UCSD-AML1 (cell line): ENCODE measurements at regions not wholly inside any gene's neighbourhood (a gene's known extent, or its start where the extent isn't known, plus 50 kb on each side); places are given as distances from the start of the nearest gene placed in this dataset.
"Not testable (repeated sequence)": the region's sequence is repeated elsewhere in the genome, so short reads cannot be mapped to it uniquely, and the experiment has no call there.

ENCODE experiments used
- DNase-seq: peaks from one replicate; lab custom pipeline; 2025; ENCODE audit not compliant: unreplicated experiment; lab: John Stamatoyannopoulos, UW

DNA sequence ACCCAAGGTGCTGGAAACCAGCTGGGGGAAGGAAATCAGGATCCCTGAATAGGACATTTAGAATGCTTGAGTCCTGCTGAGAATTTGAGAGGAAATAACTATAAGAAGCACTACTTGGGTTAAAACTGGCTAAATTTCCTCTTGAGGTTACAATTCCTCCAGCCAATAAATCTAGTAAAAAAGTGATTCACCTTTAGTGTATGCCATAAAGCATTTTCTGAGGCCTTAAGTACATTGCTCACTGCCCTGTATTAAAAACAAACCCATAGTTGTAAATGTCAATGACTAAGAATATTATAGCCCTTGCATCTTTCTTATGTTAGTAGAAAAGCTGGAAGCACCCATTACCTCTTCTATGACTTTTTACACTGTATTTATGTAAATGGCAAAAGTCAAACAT, 634.7 kb upstream of the ARRDC3 start:
- no peak for DNase-seq

DNA sequence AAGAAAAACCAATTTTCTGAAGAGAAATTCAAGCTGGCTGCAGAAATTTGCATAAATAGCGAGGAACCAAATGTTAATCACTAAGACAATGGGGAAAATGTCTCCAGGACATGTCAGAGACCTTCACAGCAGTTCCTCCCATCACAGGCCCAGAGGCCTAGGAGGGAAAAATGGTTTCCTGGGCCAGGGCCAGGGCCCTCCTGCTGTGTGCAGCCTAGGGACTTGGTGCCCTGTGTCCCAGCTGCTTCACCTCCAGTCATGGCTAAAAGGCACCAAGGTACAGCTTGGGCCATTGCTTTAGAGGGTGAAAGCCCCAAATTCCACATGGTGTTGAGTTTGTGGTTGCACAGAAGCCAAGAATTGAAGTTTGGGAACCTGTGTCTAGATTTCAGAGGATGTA, 628.7 kb upstream of the ARRDC3 start:
- not testable (repeated sequence) for DNase-seq

DNA sequence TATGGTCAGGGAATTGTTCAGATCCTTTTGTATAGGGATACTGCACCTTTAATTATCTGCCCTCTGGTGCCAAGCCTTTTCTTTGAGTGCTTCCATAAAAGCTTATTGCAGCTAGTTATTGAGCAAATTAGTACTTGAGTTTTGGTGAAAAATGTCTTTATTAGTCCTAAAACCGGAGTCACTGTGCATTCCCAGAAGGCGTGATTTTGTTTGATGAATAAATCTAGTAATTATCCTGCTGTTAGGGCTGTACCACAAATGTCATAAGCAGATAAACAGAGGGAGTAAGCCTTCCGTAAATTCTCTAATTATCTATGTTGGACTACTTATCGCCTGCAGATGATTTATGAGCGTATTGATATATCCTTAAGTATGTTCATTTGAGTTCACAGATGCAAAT, 620.7 kb upstream of the ARRDC3 start:
- no peak for DNase-seq

DNA sequence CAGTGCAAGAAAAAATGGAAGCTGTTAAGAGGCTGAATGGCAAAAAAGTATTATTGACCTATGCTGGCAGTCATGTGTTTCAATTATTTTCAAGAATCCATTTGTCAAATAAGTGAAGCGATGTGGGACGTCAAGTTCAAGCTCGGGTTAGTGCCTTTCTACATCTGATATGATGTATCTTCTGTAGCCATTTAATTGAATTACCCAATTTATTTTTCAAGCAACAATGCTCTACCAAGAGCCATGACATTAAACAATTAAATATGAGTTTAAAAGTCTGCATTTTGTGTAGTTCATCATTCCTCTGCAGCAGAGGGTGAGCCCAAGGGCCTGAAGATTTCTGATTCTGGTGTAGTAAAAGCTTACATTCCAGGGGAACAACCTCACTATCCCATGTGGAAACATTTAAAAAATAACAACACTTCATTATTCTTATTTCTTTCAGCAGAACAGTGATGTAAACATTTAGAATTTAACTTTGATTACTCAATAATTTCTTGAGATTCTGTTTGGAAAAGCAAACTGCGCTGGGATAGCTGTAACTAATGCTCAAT, 619.7 kb upstream of the ARRDC3 start:
- DNase-seq, result no peak

DNA sequence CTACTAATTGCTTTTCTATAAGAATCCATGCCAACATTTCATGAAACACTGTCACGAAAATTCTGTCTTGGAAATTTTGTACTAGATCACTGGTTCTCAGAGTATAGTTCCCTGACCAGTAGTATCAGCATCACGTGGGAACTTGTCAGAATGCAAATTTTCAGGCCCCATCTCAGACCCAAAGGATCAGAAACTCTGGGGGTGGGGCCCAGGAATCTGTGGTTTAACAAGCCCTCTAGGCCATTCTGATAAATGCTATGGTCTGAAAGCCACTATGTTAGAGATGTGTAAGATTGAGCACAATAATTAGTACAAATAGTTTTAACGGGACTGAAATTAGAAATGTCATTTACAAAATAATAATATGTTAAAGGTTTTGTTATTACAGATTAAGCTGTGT, 615.7 kb upstream of the ARRDC3 start:
- DNase-seq, result no peak

DNA sequence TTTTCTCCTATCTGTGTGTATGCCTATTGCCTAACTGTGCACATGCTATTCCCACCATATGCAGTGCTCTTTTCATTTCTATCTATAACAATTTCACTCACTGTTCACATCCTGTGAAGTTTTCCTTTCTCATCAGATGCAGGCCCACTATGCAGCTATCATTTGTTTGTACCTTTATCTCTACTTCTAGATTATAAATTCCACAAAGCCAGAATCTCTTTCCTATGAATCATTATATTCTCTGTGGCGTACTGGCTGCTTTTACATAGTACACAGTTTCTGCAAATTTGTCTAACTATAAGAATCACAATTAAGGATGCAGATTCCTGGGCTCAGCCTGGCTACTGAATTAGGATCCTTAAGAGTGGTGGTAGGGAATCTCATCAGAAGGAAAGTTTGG, 600.8 kb upstream of the ARRDC3 start:
- DNase-seq, result no peak

DNA sequence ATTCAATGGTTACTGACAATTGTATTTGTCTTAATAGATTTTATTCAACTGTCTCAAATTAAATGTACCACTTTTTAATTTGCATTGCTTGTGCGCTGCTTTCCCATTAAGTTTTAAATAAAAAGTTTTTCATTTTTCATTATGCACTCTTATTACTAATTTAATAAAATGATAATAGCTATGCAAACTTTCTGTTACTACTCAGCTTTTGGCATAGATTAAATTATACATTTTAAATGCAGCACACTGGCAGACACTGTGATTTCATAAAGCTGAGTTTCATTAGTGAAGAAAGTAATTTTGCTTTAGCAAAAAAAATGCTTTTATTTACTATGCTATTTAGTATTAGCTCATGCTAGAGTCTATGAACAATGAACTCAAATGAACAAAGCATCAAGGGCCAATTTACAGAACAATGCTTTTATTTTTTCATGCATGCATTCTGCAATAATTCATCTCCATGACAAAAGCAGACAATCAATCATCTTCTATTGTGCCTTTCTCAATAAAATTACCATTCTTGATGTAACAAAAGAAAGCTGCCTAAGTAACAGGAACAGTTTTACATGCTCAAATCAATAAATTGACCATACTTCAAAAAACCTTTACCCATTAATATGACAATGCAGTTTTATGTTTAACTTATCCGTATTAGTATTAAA, 595.2 kb upstream of the ARRDC3 start:
- no peak for DNase-seq

DNA sequence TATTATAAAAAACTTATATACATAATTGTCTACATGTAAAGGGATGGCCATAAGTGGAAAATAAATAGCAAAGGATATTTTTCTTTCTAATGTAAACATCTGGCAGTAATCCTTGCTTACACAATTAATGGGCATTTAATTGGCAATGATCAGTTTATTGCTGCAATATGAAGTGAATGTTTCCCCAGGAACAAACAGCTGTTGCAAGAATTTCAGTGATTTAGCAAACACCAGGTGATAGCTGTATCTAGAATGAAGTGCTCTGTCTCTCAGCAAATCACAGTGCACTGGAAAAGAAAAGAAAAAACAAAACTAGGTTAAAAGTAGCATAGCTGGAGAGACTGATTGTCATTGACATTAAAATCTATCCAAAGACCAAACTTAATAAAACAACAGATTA, 594.5 kb upstream of the ARRDC3 start:
- DNase-seq, result no peak

DNA sequence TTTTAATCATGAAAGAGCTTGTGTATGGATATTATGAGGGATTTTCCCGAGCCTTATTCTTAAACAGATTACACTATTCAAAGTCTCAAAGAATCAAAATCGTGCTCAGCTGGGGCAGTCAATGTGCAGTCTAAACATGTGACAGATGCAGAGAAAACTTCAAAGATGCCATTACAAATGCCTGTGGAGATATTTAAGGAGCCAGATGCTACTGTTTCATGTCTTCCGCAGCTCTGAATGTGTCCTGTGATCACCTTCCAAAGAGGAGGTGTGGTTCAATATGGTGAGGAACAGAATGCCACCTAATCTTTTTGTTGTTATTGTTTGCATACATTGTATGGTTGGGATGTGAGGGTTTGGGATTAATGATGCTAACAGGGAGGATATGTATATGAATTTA, 593.3 kb upstream of the ARRDC3 start:
- DNase-seq, result no peak

DNA sequence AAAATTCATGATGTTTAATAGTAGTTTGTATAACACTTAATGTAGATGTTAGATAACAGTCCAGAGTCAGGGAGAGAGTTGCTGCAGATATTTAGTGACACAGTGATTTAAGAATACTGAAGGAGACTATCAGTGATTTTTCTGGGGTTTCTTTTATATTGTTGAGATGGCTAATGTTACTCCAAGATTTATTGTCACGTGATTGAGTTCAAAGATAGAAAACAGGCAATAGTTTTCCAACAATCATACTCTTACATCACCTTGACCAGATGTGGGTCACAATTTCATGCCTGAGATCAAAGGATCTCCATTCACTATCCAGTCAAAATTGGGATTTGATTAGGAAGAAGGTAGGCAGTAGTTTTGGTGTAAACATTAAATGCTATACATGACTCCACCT, 580.0 kb upstream of the ARRDC3 start:
- no peak for DNase-seq

DNA sequence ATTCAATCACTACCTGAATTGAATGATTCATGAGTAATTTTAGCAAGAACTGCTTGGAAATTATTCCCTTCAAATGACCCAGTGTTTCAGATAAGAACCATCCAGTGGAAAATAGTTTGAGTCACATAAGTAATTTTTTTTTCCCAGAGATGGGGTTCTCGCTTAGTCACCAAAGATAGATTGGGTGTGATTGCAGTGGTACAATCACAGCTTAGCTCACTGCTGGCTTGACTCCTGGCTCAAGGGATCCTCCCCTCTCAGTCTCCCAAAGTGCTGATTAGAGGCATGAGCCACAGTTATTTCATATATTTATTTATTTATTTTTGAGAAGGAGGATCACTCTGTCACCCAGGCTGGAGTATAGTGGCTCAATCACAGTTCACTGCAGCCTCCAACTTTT, 574.5 kb upstream of the ARRDC3 start:
- no peak for DNase-seq

DNA sequence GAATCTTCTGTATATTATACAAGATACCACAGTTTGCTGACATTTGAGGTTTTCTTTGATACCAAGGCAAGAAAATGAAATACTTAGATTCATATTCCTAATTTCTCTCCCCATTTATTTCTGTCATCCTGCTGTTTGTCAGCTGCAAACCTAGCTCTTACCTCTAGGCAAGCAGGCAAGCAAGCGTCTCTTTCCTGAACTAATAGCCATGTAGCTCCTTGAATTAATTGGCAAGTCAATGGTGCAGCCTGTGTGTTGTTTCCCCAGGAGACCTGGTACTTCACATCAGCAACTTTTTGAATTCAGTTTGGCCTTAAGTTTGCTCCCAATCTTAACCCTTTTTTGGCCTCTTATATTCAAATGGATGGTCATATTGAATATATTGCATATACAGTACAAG, 573.6 kb upstream of the ARRDC3 start:
- DNase-seq, result no peak

DNA sequence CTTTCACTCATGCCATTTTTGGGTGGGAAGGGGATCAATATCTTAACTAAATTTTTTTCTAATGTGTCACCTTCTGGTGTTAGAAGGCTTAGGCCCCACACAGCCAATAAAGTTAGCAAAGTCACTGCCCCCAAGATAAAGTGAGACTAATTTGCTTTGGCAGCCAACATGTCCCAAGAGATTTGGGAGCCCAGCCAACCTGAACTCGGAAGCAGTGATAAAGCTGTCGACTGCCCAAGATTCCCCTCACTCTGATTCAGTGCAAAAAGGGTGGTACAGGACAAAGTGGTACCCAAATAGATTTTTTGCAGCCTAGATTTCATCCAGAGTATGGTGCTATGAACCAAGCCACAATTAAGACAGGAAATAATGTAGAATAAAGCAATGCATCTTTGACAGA, 572.5 kb upstream of the ARRDC3 start:
- no peak for DNase-seq

DNA sequence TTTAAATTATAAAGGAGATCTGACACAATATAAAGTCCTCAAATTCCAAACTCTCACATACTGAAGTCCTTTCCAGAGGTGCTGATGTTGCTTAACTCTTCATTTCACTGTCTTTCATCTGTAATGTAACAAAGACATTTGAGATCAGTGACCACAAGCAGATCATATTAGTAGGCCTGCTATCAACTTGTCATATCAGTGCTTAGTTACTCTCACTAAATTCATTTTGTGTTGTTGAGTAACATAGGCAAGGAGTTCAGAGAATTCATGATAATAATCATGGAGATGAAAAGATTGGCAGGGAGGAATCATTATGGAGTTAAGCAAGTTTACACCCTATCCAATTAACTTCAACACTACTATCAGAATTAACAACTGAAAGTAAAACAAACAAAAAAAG, 571.0 kb upstream of the ARRDC3 start:
- no peak for DNase-seq

DNA sequence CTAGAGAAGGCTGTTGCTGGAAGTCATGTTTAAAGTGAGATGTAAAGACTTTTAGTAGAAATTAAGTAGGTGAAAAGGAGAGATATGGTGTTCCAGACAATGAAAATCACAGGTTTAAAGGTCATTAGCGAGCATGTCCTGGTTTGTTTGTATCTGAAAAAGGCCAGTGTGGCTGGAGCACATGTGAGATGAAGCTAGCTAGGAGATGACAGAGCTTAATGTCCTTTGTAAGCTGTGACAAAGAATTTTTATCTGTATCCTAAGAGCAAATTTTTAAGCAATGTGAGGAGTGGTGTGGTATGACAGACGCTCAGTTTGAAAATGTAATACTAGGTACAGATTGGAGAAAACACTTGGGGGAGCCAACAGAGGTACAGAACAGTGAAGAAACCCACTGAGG, 567.2 kb upstream of the ARRDC3 start:
- no peak for DNase-seq

DNA sequence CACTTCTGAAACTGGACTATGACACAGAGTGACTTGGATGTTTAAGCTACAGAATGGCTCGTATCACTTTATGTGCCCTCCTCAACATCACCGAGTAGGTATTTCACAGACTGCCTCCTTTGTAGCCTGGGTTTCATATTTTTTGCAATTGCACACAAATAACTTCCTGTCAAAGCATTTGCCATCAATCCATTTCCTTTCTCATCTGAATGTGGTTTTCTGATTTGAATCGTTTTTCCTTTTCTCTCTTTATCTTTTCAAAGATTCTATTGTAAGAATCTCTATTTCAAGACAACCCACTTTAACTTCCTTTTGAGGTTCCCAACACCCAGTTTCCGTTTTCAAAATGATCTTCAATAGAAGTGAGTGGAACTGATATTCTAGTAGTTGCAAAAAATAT, 563.8 kb upstream of the ARRDC3 start:
- no peak for DNase-seq

DNA sequence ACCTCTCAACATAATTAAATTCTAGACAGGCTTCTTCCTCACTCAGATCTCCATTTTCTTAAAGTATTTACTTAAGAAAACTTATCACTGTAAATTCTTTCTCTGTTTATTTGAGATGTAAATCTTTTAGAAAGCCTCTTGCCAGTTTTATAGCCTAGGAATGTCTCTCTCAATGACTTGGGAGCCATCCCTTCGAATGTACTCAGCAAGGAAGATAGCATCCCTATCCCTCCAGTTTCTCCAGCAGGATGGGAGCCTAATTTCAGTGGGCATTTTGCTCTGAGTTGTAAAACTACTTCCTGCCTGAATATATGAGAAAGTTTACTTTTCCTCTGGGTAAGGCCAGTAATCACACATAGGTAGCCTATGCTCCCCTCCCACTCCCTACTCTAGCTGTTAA, 558.5 kb upstream of the ARRDC3 start:
- DNase-seq, result no peak

DNA sequence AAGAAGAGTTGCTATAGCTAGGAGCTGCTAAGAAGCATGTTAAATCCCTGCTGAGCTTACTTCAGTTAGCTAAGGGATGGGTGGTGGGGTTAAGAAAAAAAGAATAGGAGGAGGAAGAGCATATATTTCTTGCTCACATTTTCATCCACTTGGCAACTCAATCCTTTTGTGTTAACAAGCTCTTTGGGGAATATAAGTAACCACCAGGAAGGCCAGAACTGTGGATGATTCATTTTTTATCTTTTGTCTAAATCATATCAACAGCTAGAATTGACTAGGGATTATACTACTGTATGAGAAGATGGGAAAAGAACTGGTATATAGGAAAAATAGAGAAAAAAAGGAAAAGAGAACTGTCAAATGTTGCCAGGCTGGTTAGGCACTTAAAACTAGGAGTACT, 555.3 kb upstream of the ARRDC3 start:
- no peak for DNase-seq

DNA sequence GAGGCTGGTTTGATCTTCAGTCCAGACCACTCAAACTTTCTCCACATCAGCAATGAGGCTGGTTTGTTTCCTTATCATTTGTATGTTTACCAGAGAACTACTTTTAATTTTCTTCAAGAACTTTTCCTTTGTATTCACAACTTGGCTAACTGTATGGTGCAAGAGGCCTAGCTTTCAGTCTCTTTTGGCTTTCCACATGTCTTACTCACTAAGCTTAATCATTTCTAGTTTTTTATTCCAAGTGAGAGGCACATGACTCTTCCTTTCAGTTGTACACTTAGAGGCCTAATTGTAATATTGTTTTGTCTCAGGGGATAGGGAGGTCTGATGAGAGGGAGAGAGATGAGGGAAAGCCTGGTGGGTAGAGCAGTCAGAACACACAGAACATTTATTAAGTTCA, 554.0 kb upstream of the ARRDC3 start:
- no peak for DNase-seq

DNA sequence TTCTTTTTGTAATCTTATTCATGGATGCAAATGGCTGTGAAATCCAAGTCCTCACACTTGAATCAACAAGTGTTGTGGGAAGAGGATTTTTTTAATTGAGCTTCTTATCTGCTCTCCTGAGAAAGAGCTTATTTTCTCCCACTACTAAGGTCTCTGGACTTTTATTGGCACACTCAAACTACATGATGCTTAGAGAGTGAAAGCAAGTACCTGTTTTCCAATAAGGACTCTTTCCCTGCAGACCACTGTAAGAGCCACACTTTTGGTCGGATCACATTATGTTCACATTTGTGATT, 546.4 kb upstream of the ARRDC3 start:
- no peak for DNase-seq

DNA sequence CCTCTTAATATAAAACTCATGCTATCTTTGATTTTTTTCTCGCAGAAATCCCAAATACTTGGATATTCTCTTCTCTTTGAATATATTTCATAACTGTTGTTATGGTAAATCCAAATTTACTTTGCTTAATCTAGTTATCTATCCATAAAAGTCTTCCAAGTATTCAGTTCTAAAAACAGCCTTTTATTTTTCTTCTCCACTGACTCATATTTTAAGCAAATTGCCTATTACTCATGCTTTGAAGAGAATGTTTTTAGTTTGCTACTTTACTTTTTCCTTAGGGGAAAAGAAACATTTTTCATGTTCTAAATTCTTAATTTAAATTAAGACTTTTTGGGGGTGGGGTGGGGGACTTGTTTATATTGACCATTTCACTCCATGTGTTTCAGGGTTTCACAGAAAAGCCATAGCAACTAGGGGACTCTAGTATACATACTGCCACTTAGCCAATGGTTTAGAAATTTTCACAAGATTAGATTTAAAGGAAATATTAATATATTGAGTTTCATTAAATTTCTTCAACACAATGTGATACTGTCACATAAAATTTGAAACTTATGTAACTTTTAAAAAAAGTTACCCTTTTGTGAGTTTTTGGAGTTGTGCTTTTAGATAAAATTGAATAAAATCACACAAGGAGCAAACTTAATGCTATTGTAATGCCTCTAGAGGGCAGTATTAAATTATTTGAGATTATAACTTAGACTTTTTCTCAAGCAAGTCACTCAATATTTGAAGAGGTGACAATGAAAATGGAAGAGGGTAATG, 545.8 kb upstream of the ARRDC3 start:
- DNase-seq, result no peak

DNA sequence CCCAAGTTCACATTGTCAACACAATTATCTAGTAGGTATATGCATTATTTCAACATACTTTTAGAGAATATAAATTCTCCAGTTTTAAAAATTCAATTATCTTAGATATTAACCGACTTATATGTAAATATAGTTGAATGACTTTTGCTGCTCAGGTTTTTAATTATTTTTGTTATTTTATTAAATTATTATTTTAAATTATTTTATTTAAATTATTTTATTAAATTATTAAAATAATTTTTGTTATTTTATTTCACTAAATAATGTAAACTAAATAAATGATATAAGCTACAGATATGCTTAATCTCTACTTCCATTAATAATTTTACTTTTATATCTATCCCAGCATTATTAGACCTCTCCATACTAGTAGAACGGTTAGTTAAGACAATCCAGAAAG, 544.3 kb upstream of the ARRDC3 start:
- DNase-seq, result no peak

DNA sequence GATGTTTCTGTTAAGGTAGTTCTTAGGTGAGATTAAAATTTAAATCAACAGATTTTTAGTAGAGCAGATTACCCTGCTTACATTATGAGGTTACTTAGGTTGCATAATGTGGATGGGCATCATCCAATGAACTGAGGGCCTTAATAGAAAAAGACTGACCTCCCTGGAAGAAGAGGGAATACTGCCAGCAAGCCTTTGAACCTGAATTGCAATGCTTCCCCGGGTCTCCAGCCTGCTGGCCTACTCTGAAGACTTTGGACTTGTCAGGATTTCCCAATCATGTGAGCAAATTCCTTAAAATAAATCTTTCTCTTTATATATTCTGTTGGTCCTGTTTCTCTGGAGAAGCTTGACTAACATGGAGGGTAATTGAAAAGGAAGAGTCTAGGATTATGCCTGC, 542.1 kb upstream of the ARRDC3 start:
- DNase-seq, result no peak
